Body of pancreas (tissue), 4 donors: ENCODE measurements at regions not wholly inside any gene's neighbourhood (a gene's known extent, or its start where the extent isn't known, plus 50 kb on each side); places are given as distances from the start of the nearest gene placed in this dataset.

Experiments
- ATAC-seq: fragments of 150-250 bp; one replicate; pipeline ENCODE4 v1.9.1; 2016
- DNase-seq, 4 donors: peaks; one replicate each; pipeline ENCODE4 v3.0.0-alpha.2; 2019
- H3K27ac ChIP-seq, 4 donors: fragments of 200-600 bp; sonication (generic); 1 replicate in 3 of 4; 2 replicates in 1 of 4; pipeline versions ENCODE4 v1.5.1 to v1.6.1; 2016 to 2019; ENCODE audit warnings: mild to moderate bottlenecking in 1 of 4, mixed read lengths in 1 of 4, moderate library complexity in 1 of 4
- H3K27me3 ChIP-seq, 2 donors: fragments of 200-600 bp; sonication (generic); one replicate each; pipeline ENCODE4 v1.6.0; 2016; ENCODE audit warnings: mild to moderate bottlenecking in 1 of 2
- H3K36me3 ChIP-seq, 2 donors: fragments of 200-600 bp; sonication (generic); replicated peaks in 1 of 2; 2 replicates each; pipeline ENCODE4 v1.5.1; 2016; ENCODE audit warnings: low read depth in 2 of 2; ENCODE audit not compliant: insufficient read depth in 1 of 2
- H3K4me1 ChIP-seq: fragments of 200-600 bp; sonication (generic); one replicate; pipeline ENCODE4 v1.6.0; 2016
- H3K4me3 ChIP-seq, 2 donors: fragments of 200-600 bp; sonication (generic); 1 replicate in 1 of 2; 2 replicates in 1 of 2; pipeline ENCODE4 v1.5.1; 2016 to 2019
- H3K9me3 ChIP-seq, 3 donors: fragments of 200-600 bp; sonication (generic); 1 replicate in 2 of 3; 2 replicates in 1 of 3; pipeline ENCODE4 v1.5.1; 2016
- POLR2A ChIP-seq, 3 donors: fragments of 450-650 bp; IDR thresholded peaks; one replicate each; pipeline ENCODE4 v1.6.1; 2016; ENCODE audit warnings: antibody characterized with exemption in 3 of 3, mild to moderate bottlenecking in 2 of 3
- WGBS, 2 donors: methylation state at CpG; one replicate each; pipeline ENCODE4 v1.1.5; 2017; 5-methylcytosine and 5-hydroxymethylcytosine counted together
- intact Hi-C: fragments of 100-400 bp; cut with DNase I; formaldehyde crosslinking; loops from one replicate; pipeline ENCODE4 v1.15.1; 2023
- TF ChIP-seq, protein P1 (sequence below), 7 experiments: fragments of 450-650 bp in 4 of 7; fragments of 200-600 bp in 3 of 7; sonication (generic) in 3 of 7; IDR thresholded peaks; one replicate each; pipeline ENCODE4 v1.5.1; 2016 to 2019; ENCODE audit warnings: antibody characterized with exemption in 7 of 7

- ATAC-seq: no peak
- intact Hi-C loops: no loop called here
- Histone ChIP-seq H3K4me3 (no peak overlapping the region), H3K27me3 (no peaks in the 10 kb centered on the region), H3K27ac (no peak overlapping the region), H3K4me1 (no peaks in the 10 kb centered on the region), H3K9me3 (no peaks in the 10 kb centered on the region), H3K36me3 (no peaks in the 10 kb centered on the region)
- TF ChIP-seq, protein P1, sequence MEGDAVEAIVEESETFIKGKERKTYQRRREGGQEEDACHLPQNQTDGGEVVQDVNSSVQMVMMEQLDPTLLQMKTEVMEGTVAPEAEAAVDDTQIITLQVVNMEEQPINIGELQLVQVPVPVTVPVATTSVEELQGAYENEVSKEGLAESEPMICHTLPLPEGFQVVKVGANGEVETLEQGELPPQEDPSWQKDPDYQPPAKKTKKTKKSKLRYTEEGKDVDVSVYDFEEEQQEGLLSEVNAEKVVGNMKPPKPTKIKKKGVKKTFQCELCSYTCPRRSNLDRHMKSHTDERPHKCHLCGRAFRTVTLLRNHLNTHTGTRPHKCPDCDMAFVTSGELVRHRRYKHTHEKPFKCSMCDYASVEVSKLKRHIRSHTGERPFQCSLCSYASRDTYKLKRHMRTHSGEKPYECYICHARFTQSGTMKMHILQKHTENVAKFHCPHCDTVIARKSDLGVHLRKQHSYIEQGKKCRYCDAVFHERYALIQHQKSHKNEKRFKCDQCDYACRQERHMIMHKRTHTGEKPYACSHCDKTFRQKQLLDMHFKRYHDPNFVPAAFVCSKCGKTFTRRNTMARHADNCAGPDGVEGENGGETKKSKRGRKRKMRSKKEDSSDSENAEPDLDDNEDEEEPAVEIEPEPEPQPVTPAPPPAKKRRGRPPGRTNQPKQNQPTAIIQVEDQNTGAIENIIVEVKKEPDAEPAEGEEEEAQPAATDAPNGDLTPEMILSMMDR (IDR thresholded peaks at IDR 0.05): no peak
- TF ChIP-seq POLR2A (IDR thresholded peaks at IDR 0.05): no peak
- WGBS, 2 donors: 47 to 62% methylated on average over 2 of the region's 2 CpGs
- no peak for DNase-seq
These were observed 202.2 kb upstream of the OR4E1 start for GRCh38 chr14:21875791-21876190.

- Histone ChIP-seq H3K9me3 (no peaks in the 10 kb centered on the region), H3K27me3 (no peaks in the 10 kb centered on the region), H3K36me3 (no peaks in the 10 kb centered on the region), H3K4me3 (no peak overlapping the region), H3K4me1 (no peaks in the 10 kb centered on the region), H3K27ac (no peak overlapping the region)
- TF ChIP-seq, protein P1 (IDR thresholded peaks at IDR 0.05): no peak
- no peak for TF ChIP-seq POLR2A (IDR thresholded peaks at IDR 0.05)
- ATAC-seq (no peak), DNase-seq (no peak)
- 42 to 47% methylated on average over 1 of the region's 1 CpG for WGBS, 2 donors
- intact Hi-C loops: no loop called here
These were observed 201.3 kb upstream of the OR4E1 start for GRCh38 chr14:21874946-21875345.

GRCh38 chr14:21874167-21874566 lies 200.5 kb upstream of the OR4E1 start:
- intact Hi-C loops: no loop called here
- Histone ChIP-seq H3K36me3 (no peaks in the 10 kb centered on the region), H3K9me3 (no peaks in the 10 kb centered on the region), H3K27ac (no peak overlapping the region), H3K27me3 (no peaks in the 10 kb centered on the region), H3K4me3 (no peak overlapping the region), H3K4me1 (no peaks in the 10 kb centered on the region)
- no peak for DNase-seq
- 40 to 52% methylated on average over 3 of the region's 3 CpGs for WGBS, 2 donors
- TF ChIP-seq POLR2A (IDR thresholded peaks at IDR 0.05): no peak
- TF ChIP-seq, protein P1 (IDR thresholded peaks at IDR 0.05): no peak
- ATAC-seq: no peak

DNA sequence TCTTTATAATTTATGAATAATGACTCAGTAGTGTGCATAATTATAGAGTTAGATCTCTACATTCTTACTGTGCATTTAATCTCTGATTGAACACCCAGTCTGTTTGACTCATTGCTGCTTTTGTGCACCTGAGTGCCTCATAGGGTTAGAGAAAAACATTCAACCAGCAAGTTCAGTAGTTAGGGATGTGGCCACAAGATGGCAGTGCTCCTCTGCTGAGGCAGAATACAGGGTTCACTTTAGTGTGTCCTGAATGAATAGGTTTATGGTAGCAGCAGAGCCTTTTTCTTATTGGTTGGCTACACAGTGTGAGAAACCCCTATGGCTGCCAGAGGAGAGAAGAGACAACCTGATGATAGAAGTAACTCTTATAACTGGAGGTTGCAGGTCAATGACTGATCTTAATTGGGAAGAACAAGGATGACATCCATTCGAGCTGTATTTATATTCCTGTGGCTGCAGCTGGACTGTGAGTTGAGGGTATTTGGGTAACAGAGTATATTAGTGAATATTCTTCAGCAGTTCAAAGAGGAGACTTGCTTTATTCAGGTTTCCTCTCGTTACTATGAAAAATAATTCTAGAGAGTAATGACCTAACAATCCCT lies 194.9 kb upstream of the OR4E1 start:
- DNase-seq (peak; percentile 39 to 58 (median 49)), ATAC-seq (peak; percentile 66)
- no peaks in the 10 kb centered on the region for H3K9me3 ChIP-seq
- H3K27me3 ChIP-seq: no peaks in the 10 kb centered on the region
- H3K36me3 ChIP-seq: no peaks in the 10 kb centered on the region
- no peak overlapping the region for H3K4me3 ChIP-seq
- no peak for TF ChIP-seq POLR2A (IDR thresholded peaks at IDR 0.05)
- TF ChIP-seq, protein P1 (IDR thresholded peaks at IDR 0.05): peak; percentile 31 to 65 (median 49)
- H3K27ac ChIP-seq: no peak overlapping the region
- intact Hi-C loops: no loop called here
- WGBS, 2 donors: 40 to 55% methylated on average over 2 of the region's 2 CpGs
- no peaks in the 10 kb centered on the region for H3K4me1 ChIP-seq

DNA sequence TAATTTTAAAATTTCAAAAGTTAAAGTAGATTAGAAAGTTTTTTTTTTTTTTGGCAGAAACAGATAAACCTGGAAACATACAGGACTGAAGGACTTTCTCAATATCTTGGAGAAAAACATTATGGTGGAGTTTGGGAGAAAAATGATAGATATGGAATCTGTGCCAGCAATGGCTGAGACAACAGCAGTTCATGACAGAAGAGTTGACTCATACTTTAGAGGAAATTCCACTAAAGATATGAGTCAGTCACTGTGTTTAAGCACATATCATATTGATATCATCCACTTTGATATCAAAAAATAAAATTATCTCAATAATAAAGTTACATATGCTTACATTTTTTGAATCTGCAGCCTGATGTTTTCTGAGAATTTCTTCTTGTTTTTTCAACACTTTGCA lies 193.9 kb upstream of the OR4E1 start:
- no peaks in the 10 kb centered on the region for H3K4me1 ChIP-seq
- TF ChIP-seq POLR2A (IDR thresholded peaks at IDR 0.05): no peak
- TF ChIP-seq, protein P1 (IDR thresholded peaks at IDR 0.05): no peak
- H3K4me3 ChIP-seq: no peak overlapping the region
- intact Hi-C loops: no loop called here
- no peak for ATAC-seq
- no peaks in the 10 kb centered on the region for H3K27me3 ChIP-seq
- H3K27ac ChIP-seq: no peak overlapping the region
- H3K9me3 ChIP-seq: no peaks in the 10 kb centered on the region
- no peak for DNase-seq
- no peaks in the 10 kb centered on the region for H3K36me3 ChIP-seq
